ENCODE measurements at regions not wholly inside any gene's neighbourhood (a gene's known extent, or its start where the extent isn't known, plus 50 kb on each side); places are given as distances from the start of the nearest gene placed in this dataset.

GRCh38 chr12:89212339-89212771 is 139.9 kb downstream of the DUSP6 start:
- in situ Hi-C loops (cut with HindIII; ENCODE audit: low sequenced_read_pairs), result no loop called here
- no peak for TF ChIP-seq CTCF (IDR thresholded peaks at IDR 0.05; ENCODE audit: low read depth, low read length, missing control alignments)
- DNase-seq (ENCODE audit: low read depth), result no peak
- no peak overlapping the region for H3K4me3 ChIP-seq (ENCODE audit: low read depth, low read length)

- no peak for DNase-seq (ENCODE audit: low read depth)
- in situ Hi-C loops (cut with HindIII; ENCODE audit: low sequenced_read_pairs), result no loop called here
- no peak overlapping the region for H3K4me3 ChIP-seq (ENCODE audit: low read depth, low read length)
- no peak for TF ChIP-seq CTCF (IDR thresholded peaks at IDR 0.05; ENCODE audit: low read depth, low read length, missing control alignments)
These were observed 140.8 kb downstream of the DUSP6 start for GRCh38 chr12:89211456-89211855.

- no peak overlapping the region for H3K4me3 ChIP-seq (ENCODE audit: low read depth, low read length)
- no peak for TF ChIP-seq CTCF (IDR thresholded peaks at IDR 0.05; ENCODE audit: low read depth, low read length, missing control alignments)
- in situ Hi-C loops (cut with HindIII; ENCODE audit: low sequenced_read_pairs), result no loop called here
- no peak for DNase-seq (ENCODE audit: low read depth)
These were observed 142.0 kb downstream of the DUSP6 start for GRCh38 chr12:89210277-89210676.

- no peak for DNase-seq (ENCODE audit: low read depth)
- no peak for TF ChIP-seq CTCF (IDR thresholded peaks at IDR 0.05; ENCODE audit: low read depth, low read length, missing control alignments)
These were observed 143.6 kb downstream of the DUSP6 start for GRCh38 chr12:89208661-89209096.

GRCh38 chr12:89206390-89206789 is 145.9 kb downstream of the DUSP6 start:
- in situ Hi-C loops (cut with HindIII; ENCODE audit: low sequenced_read_pairs), result no loop called here
- DNase-seq (ENCODE audit: low read depth), result no peak

More at GRCh38 chr12:89208661-89209096, 143.6 kb downstream of the DUSP6 start:
- in situ Hi-C loops (cut with HindIII; ENCODE audit: low sequenced_read_pairs), result no loop called here
- H3K4me3 ChIP-seq (ENCODE audit: low read depth, low read length), result no peak overlapping the region

GRCh38 chr12:89205517-89205916 is 146.8 kb downstream of the DUSP6 start:
- TF ChIP-seq CTCF (IDR thresholded peaks at IDR 0.05; ENCODE audit: low read depth, low read length, missing control alignments), result no peak
- no peak overlapping the region for H3K4me3 ChIP-seq (ENCODE audit: low read depth, low read length)
- in situ Hi-C loops (cut with HindIII; ENCODE audit: low sequenced_read_pairs), result no loop called here
- no peak for DNase-seq (ENCODE audit: low read depth)

More at GRCh38 chr12:89206390-89206789, 145.9 kb downstream of the DUSP6 start:
- H3K4me3 ChIP-seq (ENCODE audit: low read depth, low read length), result no peak overlapping the region
- TF ChIP-seq CTCF (IDR thresholded peaks at IDR 0.05; ENCODE audit: low read depth, low read length, missing control alignments), result no peak

- DNase-seq (ENCODE audit: low read depth), result no peak
- in situ Hi-C loops (cut with HindIII; ENCODE audit: low sequenced_read_pairs), result no loop called here
- TF ChIP-seq CTCF (IDR thresholded peaks at IDR 0.05; ENCODE audit: low read depth, low read length, missing control alignments), result no peak
- no peak overlapping the region for H3K4me3 ChIP-seq (ENCODE audit: low read depth, low read length)
These were observed 149.2 kb downstream of the DUSP6 start for GRCh38 chr12:89203144-89203543.
